DMS53 (cell line): ENCODE measurements at regions not wholly inside any gene's neighbourhood (a gene's known extent, or its start where the extent isn't known, plus 50 kb on each side); places are given as distances from the start of the nearest gene placed in this dataset.
"Not testable (repeated sequence)": the region's sequence is repeated elsewhere in the genome, so short reads cannot be mapped to it uniquely, and the experiment has no call there.

ENCODE experiments used
- DNase-seq: peaks from one replicate; lab custom pipeline; 2025; lab: John Stamatoyannopoulos, UW

GRCh38 chr14:58730792-58731464, 93.2 kb downstream of the DACT1 start:
- DNase-seq: no peak

- DNase-seq: no peak
Measured at GRCh38 chr14:58731465-58732293, 93.9 kb downstream of the DACT1 start.

DNA sequence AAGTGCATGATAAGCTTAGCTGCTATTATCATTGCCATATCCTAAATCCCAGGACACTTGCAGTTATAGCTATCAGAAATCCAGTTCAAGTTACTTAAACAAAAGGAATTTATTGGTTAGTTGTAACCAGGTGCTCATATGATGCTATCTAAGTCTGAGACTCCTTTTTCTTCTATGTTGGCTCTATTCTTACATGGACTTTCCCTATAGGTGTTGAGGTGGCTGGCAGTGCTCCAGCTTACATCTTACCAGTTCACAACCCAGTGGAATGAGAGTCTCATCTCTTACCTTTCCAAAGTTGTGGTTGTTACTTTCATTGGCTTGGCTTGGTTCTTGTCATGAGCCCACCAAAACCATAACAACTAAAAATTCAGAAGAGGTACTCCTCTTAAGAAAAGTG, 94.6 kb downstream of the DACT1 start:
- DNase-seq: no peak

- no peak for DNase-seq
Measured at GRCh38 chr14:58733451-58734208, 95.9 kb downstream of the DACT1 start.

DNA sequence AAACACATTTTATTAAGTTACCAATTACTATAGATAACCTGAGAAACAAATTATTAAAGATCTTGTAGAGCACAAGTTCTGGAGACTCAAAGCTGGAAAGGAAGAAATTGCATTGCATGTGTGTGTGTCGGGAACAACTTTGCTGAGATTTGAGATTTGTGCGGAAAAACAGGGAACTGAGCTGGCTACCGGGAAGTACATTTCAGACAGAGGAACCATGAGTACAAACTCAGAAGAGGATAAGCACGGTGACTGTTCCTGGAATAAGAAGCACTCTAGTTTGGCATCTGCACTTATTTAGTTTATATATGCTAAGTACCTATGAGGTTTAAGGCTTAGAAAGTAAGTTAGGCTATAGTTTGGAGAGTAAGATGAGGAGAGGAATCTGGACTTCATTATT, 97.8 kb downstream of the DACT1 start:
- no peak for DNase-seq

- DNase-seq: no peak
Measured at GRCh38 chr14:58736606-58737005, 98.8 kb downstream of the DACT1 start.

GRCh38 chr14:58737511-58737910, 99.7 kb downstream of the DACT1 start:
- DNase-seq: peak; percentile 21

GRCh38 chr14:58738189-58738836, 100.6 kb downstream of the DACT1 start:
- peak; percentile 37 for DNase-seq

DNA sequence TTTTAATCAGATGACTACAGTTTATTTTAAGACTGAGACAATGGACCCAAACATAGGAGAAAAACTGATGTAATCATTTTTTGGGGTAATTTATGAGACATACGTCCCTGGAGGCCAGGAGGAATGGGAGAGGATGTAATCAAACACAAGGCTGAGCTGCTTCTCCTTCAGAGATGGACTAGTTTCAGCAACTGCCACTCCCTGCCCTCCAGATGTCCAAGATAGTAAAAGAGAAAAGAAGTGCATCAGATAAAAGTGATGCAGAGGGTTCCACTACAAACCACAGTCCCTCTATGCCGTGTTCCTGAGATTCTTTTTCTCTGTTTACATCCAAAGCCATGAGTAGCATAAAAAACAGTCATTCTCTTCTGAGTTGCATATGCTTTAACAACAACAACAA, 101.1 kb downstream of the DACT1 start:
- DNase-seq: no peak

DNA sequence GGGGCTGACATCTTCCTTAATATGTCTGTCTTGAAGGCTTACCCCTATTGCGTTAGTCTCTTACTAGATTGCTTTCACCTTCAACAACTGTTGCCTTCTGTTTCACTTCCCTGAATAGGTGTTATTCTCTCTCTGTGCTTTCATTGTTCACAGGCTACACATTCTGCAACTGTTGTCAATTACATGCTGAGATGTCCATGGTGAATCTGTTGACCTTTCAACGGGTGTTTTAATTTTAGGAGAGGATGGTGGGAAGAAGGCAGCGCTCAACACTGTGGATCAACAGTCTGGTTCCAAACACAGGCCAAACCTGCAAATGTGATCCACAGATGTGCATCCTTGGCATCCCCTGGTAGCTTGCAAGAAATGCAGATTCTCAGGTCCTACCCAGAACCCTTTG, 101.9 kb downstream of the DACT1 start:
- no peak for DNase-seq

DNA sequence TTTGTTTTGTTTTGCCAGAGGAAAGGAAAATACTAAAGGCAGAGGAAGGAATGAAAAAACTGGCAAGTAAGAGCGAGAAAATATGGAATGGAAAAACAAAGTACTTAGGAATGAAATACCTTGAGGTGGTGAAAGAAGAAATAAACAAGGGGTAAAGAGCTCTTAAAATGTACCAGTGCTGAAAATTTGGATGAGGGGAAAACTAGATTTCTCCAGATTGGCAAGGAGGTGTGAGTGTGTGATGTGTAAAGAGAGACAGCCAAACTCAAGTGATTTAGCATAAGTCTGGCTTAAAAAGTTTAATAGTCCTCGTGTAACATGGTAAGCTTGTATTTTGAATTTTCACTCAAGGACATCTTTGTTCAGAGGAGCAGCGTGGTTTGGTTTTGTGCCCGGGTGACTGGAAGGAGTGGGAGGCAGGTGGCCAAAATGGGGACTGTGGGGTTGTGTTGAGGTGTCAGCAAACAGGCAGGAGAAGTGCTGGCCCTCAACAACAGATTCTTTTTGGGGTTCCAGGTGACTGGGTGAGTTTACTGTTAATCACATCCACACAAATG, 102.7 kb downstream of the DACT1 start:
- DNase-seq: no peak

- DNase-seq: no peak
Measured at GRCh38 chr14:58744801-58745394, 107.1 kb downstream of the DACT1 start.

GRCh38 chr14:58746261-58746660, 108.5 kb downstream of the DACT1 start:
- DNase-seq: peak; percentile 63

DNA sequence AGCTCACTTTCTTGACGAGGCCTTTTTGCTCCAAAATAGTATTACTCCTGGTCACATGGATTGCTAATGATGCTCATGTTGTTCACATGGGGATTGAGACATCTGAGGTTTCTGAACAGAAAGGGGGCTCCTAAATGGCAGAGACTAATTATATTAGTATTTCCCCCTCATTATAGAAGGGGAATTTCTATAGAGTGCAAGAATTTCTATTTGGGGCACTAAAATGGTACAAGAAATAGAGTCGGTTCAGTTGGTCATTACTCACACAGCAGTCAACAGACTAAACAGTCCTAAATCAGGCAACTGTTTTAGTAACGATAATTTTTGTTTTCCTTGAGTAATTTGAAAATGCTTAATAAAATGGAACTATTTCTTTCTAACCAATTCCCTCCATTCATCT, 108.9 kb downstream of the DACT1 start:
- DNase-seq: no peak

DNA sequence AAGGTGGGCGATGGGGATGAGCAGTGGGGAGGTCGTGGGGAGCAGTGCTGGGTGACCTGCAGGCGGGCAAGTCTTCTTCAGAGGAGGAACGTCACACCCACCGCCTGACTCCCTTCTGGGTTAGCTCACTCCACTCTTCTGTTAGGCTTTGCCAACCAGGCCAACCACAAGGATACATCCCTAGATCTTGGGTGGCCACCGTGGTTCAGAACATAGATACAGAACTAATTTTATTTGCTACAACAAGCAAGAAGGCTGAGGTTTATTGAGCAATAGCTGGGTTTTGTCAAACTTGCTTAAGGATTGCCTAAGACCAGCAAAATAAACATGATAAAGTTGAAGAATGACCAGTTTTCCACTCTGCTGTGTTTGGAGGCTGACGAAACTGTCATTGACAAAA, 109.4 kb downstream of the DACT1 start:
- no peak for DNase-seq

- DNase-seq: not testable (repeated sequence)
Measured at GRCh38 chr14:58748251-58748650, 110.5 kb downstream of the DACT1 start.

DNA sequence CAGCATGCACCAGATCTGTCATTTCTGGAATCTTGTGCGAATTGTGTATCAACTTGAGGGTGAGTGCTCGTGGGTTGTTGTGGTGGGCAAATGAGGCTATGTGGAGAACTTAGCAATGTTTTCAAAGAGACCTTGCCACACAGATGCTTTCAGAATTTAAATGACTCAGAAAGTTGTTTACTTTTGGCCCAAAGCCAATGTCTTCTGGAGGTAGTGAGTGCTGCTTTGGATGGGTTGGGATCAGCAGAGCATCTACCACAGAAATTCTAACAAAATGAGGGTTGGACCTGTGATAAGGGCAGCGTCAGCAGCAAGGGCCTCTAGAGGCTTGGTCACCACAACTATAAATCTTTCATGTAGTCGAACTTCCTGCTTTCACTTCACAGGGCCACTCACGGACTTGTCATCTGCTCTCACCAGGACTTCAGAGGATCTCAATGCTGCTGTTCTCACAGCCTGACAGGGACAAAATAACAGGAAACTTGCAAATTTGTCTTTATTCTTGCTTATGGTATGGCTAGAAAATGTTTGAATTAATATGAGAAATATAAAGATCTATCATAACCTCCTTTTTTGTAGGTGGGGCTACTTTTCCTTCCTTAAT, 111.4 kb downstream of the DACT1 start:
- DNase-seq: peak; percentile 71

DNA sequence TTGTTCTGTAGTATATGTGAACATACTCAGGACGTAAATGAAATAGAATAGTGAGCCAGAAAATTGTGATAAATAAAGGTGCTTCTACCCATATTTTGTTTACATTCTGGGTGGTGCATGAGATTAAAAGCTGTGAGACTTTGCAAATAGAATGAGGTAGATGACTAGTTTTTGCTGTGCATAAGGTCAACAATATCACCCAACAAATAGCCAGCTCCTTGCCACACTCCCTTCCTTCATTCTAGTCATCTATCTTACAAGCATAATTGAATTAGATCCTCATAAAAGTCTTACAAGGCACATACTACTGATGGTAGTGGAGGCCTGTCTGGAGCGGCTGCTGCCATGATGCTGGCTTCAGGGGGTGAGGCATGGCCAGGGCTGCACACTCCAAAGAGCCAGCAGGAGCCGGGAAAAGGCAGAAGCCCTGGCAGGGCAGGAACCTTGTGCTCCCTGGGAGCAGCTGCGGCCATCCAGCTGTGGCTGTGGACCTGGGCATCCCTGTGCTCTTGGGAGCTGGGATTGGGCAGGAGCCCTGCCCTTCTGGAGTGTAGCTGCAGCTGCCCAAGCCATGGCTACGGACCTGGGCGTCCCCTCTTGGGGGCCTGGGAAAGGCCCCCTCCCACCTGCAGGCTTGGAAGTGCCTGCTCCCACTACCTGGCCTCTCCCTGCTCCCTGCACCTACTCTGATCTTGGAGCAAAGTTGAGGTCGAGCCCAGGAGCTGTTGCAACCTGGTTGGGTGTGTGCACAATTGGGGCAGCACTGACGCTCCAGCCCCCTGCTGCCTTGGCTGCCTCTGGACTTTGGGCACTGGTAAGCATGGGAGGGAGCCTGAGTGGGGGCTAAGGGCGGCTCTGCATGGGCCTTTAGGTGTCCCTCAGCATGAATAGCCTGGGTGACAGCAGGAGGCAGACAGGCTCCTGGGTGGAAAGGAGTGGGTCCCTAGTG, 112.8 kb downstream of the DACT1 start:
- DNase-seq: no peak

DNA sequence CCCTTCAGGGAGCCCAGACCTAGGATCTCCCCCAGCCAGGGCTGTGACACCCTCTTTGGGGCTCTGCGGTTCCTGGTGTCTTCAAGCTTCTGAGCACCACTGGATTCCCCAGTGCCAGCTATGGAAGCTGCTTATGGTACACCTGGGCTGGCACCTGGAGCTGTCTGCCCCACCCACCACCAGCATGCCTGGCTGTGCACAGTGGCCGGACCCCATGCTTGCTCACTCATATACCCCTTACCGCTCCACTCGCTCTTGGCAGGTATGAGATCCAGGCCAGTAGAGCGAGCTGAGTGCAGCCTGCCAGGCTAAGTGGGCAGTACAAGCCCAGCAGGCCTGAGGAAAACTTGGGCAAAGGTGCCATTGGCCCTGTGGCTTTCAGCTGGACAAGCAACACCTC, 114.0 kb downstream of the DACT1 start:
- no peak for DNase-seq

GRCh38 chr14:58752289-58752688, 114.5 kb downstream of the DACT1 start:
- DNase-seq: no peak
